ENCODE measurements at regions not wholly inside any gene's neighbourhood (a gene's known extent, or its start where the extent isn't known, plus 50 kb on each side); places are given as distances from the start of the nearest gene placed in this dataset.

DNA sequence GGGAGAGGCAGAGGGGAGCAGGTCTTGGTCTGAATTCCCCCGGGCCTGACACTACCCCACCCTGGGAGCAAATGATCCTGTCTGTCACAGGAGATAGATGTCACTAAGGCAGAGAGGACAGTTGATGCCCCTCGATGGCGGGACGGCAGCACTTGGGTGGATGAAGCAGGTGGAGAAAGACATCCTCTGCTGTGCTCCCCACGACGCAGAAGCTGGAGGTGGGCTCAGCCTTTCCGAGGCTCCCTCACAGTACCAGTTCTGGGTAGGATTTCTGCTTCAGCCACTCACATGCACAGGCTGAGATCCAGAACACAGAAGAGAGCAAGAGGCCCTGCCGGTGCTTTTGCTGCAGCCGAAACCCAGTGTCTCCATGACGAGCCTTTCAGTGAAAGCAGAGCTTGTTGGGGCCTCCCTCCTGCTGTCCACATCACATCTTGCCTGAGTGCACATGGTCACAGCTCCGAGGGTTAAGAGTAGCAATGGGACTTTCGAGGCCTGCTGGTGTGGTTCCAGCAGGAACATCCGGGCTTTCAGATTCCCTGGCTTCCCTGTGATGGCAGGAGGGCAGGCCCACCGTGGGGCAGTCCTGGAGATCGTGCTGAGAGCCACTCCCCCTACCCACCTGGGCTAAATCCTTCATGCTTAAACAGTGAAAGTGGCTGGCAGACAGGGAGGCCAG lies 107.3 kb upstream of the PRR20G start:
- no peak for DNase-seq

DNA sequence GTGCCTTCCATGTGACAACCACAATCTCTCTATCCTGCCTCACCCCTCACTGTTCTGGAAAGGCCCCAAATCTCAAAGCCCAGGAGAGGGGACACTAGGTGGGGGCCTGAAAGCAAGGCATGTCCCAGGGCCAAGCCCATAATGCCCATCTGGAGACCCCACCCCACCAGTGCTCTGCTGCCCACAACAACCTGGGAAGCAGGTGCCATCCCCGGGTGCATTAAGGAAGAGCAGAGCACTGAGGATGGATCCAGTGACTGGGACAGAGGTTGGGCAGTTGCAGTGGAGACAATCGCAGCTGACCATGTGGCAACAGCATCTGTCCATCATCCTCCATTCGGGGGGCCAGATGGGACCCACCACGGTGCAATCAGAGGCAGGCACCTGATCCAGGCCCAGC lies 106.2 kb upstream of the PRR20G start:
- DNase-seq = no peak

- DNase-seq = no peak
These were observed 105.4 kb upstream of the PRR20G start for GRCh38 chr3:127393131-127393820.

- peak; percentile 3 for DNase-seq
These were observed 104.3 kb upstream of the PRR20G start for GRCh38 chr3:127392156-127392490.

DNA sequence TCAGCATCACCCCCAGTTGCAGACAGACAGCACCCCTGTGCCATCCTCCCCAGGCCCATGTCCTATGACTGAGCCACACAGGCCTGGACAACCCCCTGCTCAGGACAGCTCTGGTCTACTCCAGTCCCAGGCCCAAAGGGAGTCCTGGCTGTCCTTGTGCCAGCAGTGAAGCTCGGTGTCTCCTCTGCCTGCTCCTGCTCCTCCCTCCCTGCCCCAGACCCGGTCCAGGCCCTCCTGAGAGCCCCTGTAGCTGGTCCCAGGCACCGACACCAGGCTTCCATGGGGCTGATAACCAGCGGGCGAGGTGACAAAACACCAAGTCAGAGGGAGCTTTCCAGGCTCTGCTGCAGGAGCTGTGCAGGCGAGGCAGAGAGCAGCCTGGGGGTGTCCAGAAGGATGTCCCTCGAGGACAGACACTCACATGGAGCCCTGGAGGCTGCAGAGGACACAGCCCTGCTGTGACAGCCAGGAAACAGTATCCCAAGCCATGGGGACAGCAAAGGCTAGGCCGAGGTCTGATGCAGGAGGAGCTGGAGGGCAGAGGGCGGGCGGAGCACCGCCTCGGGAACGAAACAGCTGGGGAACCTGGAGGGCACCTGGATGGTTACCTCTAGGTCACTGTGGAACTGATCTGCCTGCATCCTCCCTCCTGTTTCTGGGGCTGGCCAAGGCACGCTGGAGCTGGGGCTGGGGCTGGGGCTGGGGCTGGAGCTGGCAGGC lies 103.8 kb upstream of the PRR20G start:
- no peak for DNase-seq

DNA sequence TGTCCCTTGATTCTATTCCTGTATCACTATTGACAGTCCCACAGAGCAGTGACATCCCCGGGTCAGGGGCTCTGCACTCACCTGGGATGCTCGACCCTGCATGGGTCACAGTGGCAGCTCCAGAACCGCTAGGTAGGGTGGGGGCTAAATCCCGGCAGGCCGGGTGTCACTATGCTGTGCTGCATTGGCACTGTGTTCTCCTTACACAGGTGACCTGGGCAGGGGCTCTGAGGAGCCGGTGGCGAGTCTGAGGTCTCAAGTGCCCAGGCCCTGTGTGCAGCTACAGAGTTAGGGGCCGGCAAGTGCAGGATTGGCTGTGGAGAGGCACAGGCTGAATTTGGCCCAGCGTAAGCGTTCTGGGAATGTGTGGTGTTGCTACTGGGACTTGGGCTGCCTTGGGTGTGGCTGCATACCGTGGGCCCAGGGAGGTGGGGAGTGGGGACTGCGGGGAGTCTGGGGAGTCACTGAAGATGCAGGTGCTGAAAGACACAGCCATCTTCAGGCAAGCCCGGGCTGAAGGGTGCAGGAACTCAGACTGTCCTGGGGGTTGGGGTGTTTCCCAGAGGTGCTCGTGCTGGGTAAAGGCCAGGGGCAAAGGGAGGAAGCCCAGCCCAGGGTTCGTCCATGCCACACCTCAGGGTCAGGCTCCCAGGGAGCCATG lies 102.6 kb upstream of the PRR20G start:
- DNase-seq = no peak

GRCh38 chr3:127389913-127390312 lies 102.1 kb upstream of the PRR20G start:
- DNase-seq = no peak

GRCh38 chr3:127389420-127389819 lies 101.6 kb upstream of the PRR20G start:
- no peak for DNase-seq

- DNase-seq = no peak
These were observed 100.6 kb upstream of the PRR20G start for GRCh38 chr3:127388427-127388826.

DNA sequence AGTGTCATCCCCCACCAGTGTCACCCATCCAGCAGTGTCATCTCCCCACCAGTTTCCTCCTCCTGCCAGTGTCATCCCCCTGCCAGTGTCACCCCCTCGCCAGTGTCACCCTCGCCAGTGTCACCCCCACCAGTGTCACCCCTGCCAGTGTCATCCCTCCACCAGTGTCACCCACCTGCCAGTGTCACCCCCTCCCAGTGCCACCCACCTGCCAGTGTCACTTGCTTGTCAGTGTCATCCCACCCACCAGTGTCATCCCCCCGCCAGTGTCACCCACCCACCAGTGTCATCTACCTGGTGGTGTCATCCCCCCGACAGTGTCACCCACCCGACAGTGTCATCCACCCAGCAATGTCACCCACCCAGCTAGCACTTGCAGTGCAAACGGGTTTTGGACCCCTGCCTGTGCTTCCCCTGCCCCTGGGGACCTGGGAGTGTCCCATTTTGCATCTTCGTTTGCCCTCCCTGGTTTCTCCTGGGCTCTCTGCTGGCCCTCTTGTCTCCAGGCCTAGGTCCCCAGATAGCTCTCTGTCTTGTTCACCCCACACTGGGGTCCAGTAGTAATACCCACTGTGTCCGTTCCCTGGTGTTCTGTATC lies 99.8 kb upstream of the PRR20G start:
- no peak for DNase-seq

- DNase-seq = no peak
These were observed 99.3 kb upstream of the PRR20G start for GRCh38 chr3:127387119-127387518.

- no peak for DNase-seq
These were observed 98.6 kb upstream of the PRR20G start for GRCh38 chr3:127386490-127386889.

DNA sequence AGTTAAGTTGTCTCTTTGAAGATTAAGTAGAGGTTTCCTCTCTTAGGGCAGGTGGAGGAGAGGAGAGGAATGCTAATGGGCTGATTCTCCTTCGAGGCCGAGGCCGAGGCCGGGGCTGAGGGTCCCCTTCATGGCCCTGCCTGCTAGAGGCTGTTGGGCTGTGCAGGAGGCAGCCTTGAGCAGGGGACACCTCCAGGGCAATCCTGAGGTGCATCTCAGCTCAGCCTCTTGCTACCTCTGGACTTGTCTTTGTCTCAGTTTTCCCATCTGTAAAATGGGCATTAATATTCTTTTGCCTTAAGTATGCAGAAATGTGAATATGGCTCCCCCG lies 97.7 kb upstream of the PRR20G start:
- no peak for DNase-seq

- DNase-seq = no peak
These were observed 97.1 kb upstream of the PRR20G start for GRCh38 chr3:127384717-127385539.

DNA sequence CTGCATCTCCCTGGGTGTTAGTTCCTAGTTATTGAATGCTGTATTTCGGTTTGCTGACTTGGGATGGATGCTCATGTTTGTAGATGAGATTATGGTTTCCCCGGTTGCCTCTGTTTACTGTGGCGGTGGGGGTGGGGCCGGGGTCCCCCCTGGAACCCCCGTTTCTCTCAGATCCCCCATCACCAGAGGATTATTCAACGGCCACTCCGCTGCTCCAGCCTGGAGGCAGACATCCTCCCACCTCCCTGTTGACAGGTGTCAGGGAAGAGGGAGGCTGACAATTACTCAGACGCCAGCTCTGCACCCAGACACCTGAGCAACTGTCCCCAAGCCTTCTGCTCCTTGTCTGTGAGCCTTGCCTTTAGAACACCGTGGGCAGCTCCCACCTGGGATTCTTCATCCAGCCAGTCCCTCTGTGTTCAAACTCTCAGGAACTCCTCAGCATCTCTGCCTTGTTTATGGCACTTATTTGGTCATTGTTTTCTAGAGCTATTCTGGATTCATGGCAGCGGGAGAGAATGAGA lies 95.9 kb upstream of the PRR20G start:
- no peak for DNase-seq

- DNase-seq = no peak
These were observed 90.2 kb upstream of the PRR20G start for GRCh38 chr3:127377801-127378655.

DNA sequence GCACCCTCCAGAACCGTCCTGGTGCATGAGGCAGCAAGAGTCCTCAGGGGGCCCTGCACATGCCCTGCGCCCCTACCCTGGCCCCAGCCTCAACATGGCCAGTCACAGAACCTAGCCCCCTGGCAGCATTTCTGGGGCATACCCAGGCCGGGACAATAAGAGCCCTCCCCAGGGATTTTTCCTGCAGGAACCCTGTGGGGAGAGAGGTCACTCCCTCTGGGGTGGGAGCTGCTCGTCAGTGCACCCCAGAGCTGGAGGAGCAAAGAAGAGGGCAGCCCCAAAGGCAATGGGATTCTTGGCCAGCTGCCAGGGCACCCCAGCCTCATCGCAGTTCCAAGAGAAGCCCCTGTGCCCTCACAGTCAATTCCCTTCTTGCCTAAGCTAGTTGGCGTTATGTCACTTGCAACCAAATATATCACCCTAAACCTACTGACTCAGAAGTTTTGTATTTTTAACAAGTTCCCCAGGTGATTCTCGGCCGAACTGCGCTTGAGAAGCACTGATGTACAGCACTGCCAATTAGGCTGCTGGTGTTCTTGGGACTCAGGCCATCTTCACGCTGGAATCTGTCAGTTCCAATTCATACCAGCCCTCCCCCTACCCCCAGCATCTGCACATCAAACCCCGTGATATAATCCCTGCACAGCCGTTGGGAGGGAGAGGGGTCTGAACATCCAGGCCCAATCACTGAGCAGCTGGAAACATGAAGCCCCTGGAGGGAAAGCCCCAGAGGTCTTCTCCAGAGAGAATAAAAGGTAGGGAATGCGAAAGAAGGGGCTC lies 87.5 kb upstream of the PRR20G start:
- no peak for DNase-seq

- DNase-seq = peak; percentile 3
These were observed 86.5 kb upstream of the PRR20G start for GRCh38 chr3:127374086-127375010.

DNA sequence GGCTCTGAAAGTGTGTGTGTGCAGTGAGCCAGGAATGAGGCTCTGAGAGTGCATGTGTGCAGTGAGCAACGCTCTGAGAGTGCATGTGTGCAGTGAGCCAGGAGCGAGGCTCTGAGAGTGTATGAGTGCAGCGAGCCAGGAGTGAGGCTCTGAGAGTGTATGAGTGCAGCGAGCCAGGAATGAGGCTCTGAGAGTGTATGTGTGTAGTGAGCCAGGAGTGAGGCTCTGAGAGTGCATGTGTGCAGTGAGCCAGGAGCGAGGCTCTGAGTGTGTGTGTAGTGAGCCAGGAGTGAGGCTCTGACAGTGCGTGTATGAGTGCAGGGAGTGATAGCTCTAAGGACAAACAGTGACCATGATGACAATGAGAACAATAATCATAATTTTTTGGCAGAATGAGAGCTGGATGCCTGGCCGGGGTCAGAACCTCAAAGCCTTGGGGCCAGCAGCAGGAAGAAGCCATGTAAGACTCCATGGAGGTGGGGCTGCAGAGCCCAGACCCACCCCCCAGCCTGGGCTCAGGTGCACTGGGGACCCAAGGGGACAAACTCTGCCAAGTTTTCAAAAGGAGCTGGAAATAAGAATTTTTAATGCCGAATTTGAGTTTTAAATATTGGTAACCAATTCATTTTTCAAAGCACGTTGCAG lies 85.7 kb upstream of the PRR20G start:
- no peak for DNase-seq
